22Rv1 (cell line): ENCODE measurements at regions not wholly inside any gene's neighbourhood (a gene's known extent, or its start where the extent isn't known, plus 50 kb on each side); places are given as distances from the start of the nearest gene placed in this dataset.

Source experiments
- CTCF ChIP-seq: fragments of 450-650 bp; IDR thresholded peaks from 2 replicates; pipeline ENCODE4 v1.5.1; 2017; ENCODE audit warnings: mild to moderate bottlenecking
- ZFX ChIP-seq: fragments of 450-650 bp; IDR thresholded peaks from 2 replicates; pipeline ENCODE4 v1.6.1; 2017; ENCODE audit warnings: antibody characterized with exemption, borderline replicate concordance

DNA sequence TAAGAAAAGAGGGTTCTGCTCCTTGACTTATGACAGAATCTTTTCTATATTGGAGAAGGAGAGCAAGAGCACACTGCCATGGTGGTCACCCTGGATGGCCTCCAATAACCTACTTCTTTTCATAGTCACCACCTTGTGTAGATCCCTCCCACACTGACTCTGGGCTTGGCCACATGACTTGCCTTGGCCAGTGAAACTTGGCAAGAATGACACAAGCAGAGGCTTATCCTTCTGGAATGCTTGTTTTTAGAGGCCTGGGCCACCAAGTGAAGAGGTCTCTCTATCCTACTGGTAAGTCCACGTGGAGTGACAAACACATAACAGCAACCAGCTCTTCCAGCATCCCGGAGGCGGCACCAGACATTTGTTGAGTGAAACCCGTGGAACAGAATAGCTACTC is 349.4 kb upstream of the JARID2 start:
- no peak for TF ChIP-seq CTCF
- TF ChIP-seq ZFX = no peak
